ENCODE measurements at regions not wholly inside any gene's neighbourhood (a gene's known extent, or its start where the extent isn't known, plus 50 kb on each side); places are given as distances from the start of the nearest gene placed in this dataset.
A peak's percentile ranks its signal among the peaks of the same experiment; 100 is the strongest.

DNA sequence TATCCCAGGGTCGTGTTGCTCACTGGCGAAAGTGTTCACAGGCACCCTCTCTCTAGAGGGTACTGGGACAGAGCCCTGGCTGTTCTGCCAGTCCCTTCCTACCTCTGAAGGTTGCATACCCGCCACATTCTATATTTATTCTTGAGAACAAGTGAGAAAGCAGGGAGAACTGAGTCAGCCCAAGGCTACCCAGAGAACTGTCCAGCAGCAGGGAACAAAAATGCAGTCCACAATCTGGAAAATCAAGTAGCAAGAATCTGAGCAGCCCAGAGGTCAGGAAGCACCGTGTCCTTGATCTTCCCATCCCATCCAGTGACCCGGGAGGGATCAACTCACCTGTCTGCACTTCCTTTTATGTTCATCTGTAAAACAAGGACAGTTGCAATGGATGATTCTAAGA, 164.1 kb downstream of the FBXO15 start:
- Histone ChIP-seq H3K4me3 (no peak overlapping the region), H3K4me1 (no peaks in the 10 kb centered on the region), H3K9me3 (no peaks in the 10 kb centered on the region), H3K27me3 (ENCODE audit: low read depth) (no peaks in the 10 kb centered on the region), H3K36me3 (replicated peaks) (no peaks in the 10 kb centered on the region)
- in situ Hi-C loops (cut with MboI; ENCODE audit: low sequenced_read_pairs): no loop called here
- DNase-seq (ENCODE audit: low spot score in 2 of 2): no peak

DNA sequence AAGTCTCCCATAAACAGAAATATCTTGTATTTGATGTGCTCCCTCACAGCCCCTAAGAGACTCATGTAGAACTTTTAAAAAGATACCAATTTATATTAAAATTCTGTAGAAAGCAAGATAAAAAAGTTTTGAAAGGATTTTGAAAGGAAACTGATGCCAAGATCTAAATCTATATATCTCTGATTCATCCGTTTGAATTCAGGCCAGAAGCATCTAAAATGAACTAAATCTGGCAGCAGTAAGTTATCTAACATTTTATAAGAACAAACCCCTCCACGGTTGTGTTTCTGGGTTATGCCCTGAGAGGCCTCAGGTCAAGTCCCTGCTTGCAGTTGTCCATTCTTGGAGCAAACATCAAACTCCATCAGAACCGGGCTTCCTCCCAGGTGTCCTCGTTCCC, 165.8 kb downstream of the FBXO15 start:
- no peak for DNase-seq (ENCODE audit: low spot score in 2 of 2)
- Histone ChIP-seq H3K4me3 (no peak overlapping the region), H3K27me3 (ENCODE audit: low read depth) (no peaks in the 10 kb centered on the region), H3K4me1 (no peaks in the 10 kb centered on the region), H3K9me3 (no peaks in the 10 kb centered on the region), H3K36me3 (replicated peaks) (no peaks in the 10 kb centered on the region)
- in situ Hi-C loops (cut with MboI; ENCODE audit: low sequenced_read_pairs): no loop called here

DNA sequence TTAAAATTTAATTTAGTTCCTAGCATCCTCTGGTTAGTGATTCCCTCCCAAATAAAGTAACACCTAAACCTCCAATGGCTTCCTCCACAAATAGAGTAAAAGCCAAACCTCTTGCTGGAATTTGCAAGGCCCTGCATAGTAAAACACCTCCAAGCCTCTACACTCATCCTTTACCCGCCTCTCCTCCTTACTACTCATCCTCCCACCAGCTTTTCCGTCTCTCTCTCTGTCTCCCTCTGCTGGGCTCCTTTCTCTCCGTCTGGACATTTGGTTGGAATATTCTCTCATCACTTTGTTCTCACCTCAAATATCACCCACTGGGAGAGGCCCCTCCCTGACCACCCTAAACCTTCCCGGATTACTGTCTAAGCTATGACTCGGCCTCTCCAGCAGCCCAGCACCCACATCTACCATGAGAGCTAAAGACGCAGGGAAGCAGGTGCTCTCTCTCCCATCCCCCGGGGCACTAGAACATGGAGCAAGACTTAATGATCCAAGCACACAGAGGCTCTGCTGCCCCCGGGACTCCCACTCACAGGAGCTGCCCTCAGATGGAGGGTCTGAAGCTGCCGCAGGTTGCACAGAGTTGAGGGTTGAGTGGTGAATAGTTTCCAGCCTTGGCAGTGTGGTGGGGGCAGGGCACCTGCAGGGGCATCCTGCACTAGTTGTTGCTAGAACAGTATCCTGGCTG, 167.2 kb downstream of the FBXO15 start:
- Histone ChIP-seq H3K27me3 (ENCODE audit: low read depth) (no peaks in the 10 kb centered on the region), H3K4me1 (no peaks in the 10 kb centered on the region), H3K9me3 (no peaks in the 10 kb centered on the region), H3K4me3 (no peak overlapping the region), H3K36me3 (replicated peaks) (no peaks in the 10 kb centered on the region)
- in situ Hi-C loops (cut with MboI; ENCODE audit: low sequenced_read_pairs): no loop called here
- DNase-seq (ENCODE audit: low spot score in 2 of 2): peak in 1 of 2 experiments; percentile 62

DNA sequence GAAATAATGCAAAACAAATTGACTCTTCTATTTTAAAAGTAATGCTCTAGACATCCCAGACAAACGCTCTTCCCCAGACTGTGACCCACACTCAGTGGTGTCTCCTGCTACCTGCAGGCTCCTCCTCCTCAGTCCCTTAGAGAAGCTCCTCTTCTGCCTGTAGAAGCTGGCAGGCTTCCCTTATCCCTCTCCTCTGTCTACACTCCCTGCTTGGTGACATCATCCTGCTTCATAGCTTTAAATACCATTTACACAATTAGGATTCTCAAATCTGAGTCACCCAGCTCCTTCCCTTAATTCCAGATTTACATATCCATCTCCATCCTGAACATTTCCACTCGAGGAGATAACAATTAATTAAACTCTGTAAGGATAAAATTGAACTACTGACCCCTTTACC, 167.9 kb downstream of the FBXO15 start:
- H3K36me3 ChIP-seq (replicated peaks): no peaks in the 10 kb centered on the region
- H3K27me3 ChIP-seq (ENCODE audit: low read depth): no peaks in the 10 kb centered on the region
- no peak overlapping the region for H3K4me3 ChIP-seq
- H3K4me1 ChIP-seq: no peaks in the 10 kb centered on the region
- no peak for DNase-seq (ENCODE audit: low spot score in 2 of 2)
- no peaks in the 10 kb centered on the region for H3K9me3 ChIP-seq
- in situ Hi-C loops (cut with MboI; ENCODE audit: low sequenced_read_pairs): no loop called here

DNA sequence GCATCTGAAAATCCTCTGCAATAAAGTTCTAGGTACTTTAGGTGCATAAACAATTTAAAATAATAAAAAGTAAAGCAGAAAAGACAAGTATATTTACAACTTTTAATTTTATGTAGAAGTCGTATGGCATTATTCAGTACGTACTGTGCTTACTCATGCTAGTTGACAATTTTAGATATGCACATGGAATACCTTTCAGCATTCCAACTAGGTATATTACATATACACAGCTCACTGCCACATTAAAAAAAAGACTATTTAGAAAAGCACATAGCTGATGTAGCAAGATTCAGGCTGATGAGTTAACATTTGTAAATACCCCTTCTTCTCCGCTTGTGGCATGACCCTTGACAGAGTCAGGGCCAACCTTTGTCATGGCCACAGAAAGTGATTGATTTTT, 171.2 kb downstream of the FBXO15 start:
- Histone ChIP-seq H3K4me1 (no peaks in the 10 kb centered on the region), H3K4me3 (no peak overlapping the region), H3K9me3 (no peaks in the 10 kb centered on the region), H3K36me3 (replicated peaks) (no peaks in the 10 kb centered on the region), H3K27me3 (ENCODE audit: low read depth) (no peaks in the 10 kb centered on the region)
- in situ Hi-C loops (cut with MboI; ENCODE audit: low sequenced_read_pairs): no loop called here
- no peak for DNase-seq (ENCODE audit: low spot score in 2 of 2)

DNA sequence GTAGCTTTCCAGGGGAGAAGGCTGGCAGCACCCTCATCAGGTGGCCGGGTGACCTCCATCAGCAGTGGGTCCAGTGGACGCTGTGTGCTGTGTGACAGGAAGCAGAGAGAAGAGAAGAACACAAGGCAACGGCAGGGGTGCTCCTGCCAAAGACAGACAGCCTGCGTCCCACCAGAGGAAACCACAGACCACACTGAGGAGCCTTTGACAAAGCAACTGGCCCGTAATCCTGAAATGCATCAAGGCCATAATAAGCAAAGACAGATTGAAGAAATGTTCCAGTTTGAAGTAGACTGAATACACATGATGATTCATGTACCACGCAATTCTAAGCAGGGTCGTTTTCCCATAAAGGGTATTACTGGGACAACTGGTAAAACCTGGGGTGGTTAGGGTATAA, 172.4 kb downstream of the FBXO15 start:
- Histone ChIP-seq H3K27me3 (ENCODE audit: low read depth) (no peaks in the 10 kb centered on the region), H3K4me3 (no peak overlapping the region), H3K9me3 (no peaks in the 10 kb centered on the region), H3K4me1 (no peaks in the 10 kb centered on the region), H3K36me3 (replicated peaks) (no peaks in the 10 kb centered on the region)
- in situ Hi-C loops (cut with MboI; ENCODE audit: low sequenced_read_pairs): no loop called here
- DNase-seq (ENCODE audit: low spot score in 2 of 2): no peak

DNA sequence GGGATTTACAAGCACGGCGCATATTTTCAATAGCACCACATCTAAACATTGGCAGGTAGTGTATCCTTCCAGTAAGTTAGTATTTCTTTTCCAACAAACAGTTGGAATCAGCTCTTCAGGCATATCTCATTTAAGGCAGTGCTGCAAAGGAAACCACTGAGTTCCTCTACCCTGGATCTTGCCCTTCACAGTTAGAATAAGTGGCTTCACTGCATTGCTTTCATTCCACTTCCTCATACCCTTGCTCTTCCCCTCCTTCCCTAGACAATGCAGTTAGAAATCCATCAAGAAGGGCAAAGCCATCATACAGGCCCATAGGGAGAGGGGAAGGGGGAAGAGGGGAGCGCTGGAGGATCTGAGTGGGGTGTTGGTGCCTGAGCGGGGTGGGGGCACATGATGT, 173.7 kb downstream of the FBXO15 start:
- Histone ChIP-seq H3K27me3 (ENCODE audit: low read depth) (no peaks in the 10 kb centered on the region), H3K36me3 (replicated peaks) (no peaks in the 10 kb centered on the region), H3K9me3 (no peaks in the 10 kb centered on the region), H3K4me1 (no peaks in the 10 kb centered on the region), H3K4me3 (no peak overlapping the region)
- in situ Hi-C loops (cut with MboI; ENCODE audit: low sequenced_read_pairs): no loop called here
- no peak for DNase-seq (ENCODE audit: low spot score in 2 of 2)

DNA sequence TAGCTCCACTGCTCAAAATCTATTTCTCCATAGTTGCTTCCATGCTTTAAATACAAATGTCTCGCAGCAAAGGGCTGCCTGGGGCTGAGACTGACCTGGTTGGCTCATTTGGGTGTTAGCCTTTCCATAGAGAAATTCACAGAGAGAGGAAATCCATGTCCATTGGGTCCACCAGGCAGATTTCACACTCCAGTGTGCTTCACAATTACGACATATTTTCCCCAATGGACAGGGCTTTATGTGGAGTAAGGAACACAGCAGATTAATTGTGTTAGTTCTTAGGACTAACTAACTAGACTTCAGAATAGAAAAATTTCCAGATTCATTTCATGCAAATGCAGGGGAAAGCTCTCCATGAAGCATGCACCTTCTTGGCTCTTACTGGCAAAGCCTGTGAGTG, 180.7 kb downstream of the FBXO15 start:
- no peak for DNase-seq (ENCODE audit: low spot score in 2 of 2)
- no peaks in the 10 kb centered on the region for H3K9me3 ChIP-seq
- H3K27me3 ChIP-seq (ENCODE audit: low read depth): no peaks in the 10 kb centered on the region
- H3K4me1 ChIP-seq: no peaks in the 10 kb centered on the region
- no peaks in the 10 kb centered on the region for H3K36me3 ChIP-seq (replicated peaks)
- in situ Hi-C loops (cut with MboI; ENCODE audit: low sequenced_read_pairs): no loop called here
- no peak overlapping the region for H3K4me3 ChIP-seq

DNA sequence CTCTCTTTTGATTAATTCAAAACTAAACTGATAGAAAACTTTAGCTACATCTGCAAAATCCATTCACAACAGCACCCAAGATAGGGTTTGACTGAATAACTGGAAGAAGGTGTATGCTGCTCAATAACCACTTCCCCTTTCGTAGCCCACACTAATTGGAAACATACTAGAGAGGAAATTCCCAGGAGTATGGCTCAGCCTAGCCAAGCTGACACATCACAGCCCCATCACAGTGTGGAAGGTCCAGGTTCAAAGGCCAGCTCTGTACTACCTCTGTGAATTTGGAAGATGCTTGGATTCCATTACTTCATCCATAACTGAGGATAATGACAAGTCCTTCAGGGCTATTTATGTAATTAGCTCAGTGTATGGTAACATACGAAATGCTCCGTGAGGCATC, 185.4 kb downstream of the FBXO15 start:
- no peaks in the 10 kb centered on the region for H3K27me3 ChIP-seq (ENCODE audit: low read depth)
- no peaks in the 10 kb centered on the region for H3K4me1 ChIP-seq
- H3K9me3 ChIP-seq: no peaks in the 10 kb centered on the region
- no peaks in the 10 kb centered on the region for H3K36me3 ChIP-seq (replicated peaks)
- in situ Hi-C loops (cut with MboI; ENCODE audit: low sequenced_read_pairs): no loop called here
- no peak overlapping the region for H3K4me3 ChIP-seq
- DNase-seq (ENCODE audit: low spot score in 2 of 2): no peak

DNA sequence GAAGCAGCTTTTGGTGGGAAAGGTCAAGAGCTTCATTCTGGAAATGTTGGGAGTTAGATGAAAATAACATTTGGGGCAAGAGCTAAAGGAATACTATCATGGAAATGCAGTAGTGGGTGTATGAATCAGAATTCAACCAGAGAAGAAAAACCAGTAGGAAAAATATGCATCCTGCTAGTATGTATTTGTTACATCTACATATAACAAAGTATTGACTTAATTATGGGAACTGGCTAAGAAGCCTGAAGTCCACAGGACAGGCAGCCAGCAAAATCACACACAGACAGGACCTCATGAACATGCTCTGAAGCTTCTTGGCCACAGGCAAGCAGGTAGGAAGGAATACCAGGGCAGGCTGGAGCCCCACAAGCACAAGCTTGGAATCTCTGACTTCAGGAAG, 185.8 kb downstream of the FBXO15 start:
- H3K9me3 ChIP-seq: no peaks in the 10 kb centered on the region
- no peaks in the 10 kb centered on the region for H3K4me1 ChIP-seq
- DNase-seq (ENCODE audit: low spot score in 2 of 2): no peak
- H3K4me3 ChIP-seq: no peak overlapping the region
- in situ Hi-C loops (cut with MboI; ENCODE audit: low sequenced_read_pairs): no loop called here
- no peaks in the 10 kb centered on the region for H3K27me3 ChIP-seq (ENCODE audit: low read depth)
- H3K36me3 ChIP-seq (replicated peaks): no peaks in the 10 kb centered on the region

DNA sequence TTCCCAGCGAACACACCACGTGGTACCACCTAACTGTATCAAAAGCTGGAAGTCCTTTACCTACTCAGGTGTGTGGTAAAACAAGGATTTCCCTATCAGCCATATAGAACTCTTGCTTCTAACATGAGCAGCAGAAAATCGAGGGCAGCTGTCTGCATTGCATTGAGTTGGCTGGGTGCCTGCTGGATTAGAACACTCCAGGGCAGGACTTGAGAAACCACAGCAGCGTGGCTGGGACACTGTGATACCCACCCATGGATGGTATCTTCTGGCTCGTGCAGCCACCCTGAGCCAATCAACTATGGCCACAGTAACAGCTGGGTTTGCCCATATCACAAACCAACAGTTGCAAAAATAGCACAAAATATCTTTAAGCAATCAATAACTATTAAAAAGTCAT, 188.3 kb downstream of the FBXO15 start:
- no peak for DNase-seq (ENCODE audit: low spot score in 2 of 2)
- in situ Hi-C loops (cut with MboI; ENCODE audit: low sequenced_read_pairs): no loop called here
- no peaks in the 10 kb centered on the region for H3K9me3 ChIP-seq
- H3K4me1 ChIP-seq: no peaks in the 10 kb centered on the region
- no peaks in the 10 kb centered on the region for H3K36me3 ChIP-seq (replicated peaks)
- H3K27me3 ChIP-seq (ENCODE audit: low read depth): no peaks in the 10 kb centered on the region
- no peak overlapping the region for H3K4me3 ChIP-seq

DNA sequence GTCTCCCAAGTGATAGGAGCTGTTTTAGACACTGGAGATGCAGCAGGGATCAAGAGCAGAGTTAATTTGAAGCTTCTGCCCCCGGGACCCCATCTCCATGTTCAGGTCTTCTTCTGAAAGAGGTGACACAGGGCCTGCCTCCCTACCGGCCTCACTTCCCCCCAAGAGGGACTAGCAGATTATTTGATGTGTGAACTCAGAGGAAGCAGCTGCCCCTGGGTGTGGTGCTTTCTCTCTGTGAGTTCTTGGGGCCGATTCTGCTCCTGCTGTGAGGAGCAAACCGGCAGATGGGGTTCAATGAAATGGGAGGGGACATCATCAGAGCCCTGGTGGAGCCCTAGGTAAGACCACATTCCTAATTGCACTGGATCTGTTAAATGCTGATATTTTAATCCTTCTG, 193.4 kb downstream of the FBXO15 start:
- no peak overlapping the region for H3K4me3 ChIP-seq
- no peaks in the 10 kb centered on the region for H3K27me3 ChIP-seq (ENCODE audit: low read depth)
- no peaks in the 10 kb centered on the region for H3K9me3 ChIP-seq
- no peaks in the 10 kb centered on the region for H3K36me3 ChIP-seq (replicated peaks)
- no peak for DNase-seq (ENCODE audit: low spot score in 2 of 2)
- in situ Hi-C loops (cut with MboI; ENCODE audit: low sequenced_read_pairs): no loop called here
- no peaks in the 10 kb centered on the region for H3K4me1 ChIP-seq

DNA sequence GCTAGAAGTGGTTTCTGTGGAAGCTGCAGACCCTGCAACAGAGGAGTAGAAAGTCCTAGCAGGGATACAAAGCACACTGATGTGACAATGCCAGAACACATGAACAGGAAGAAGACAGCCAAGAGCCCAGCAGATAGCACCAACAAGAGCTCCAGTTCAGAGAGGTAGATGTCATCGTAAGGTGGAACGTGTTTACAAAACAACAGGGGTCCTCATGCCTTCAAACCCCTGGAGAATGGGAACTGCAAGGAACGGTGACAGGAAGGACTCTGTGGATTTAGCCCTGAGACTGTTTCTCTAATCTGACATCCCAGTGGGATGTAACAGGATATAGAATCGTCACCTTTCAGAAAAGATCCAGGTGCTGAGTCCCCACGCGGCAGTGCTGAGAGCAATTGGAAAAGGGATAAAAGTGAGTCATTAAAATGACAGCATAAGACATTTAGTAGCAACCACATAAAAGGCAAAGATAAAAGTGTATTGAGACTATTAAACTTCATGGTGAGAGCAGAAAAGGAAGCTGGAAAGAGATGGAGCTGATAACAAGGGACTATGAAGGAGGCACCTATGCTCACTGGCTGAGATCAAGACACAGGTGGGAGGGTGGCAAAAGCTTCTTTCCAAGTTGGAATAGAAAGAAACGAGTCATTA, 195.2 kb downstream of the FBXO15 start:
- DNase-seq (ENCODE audit: low spot score in 2 of 2): no peak
- no peaks in the 10 kb centered on the region for H3K27me3 ChIP-seq (ENCODE audit: low read depth)
- H3K4me1 ChIP-seq: no peaks in the 10 kb centered on the region
- no peaks in the 10 kb centered on the region for H3K36me3 ChIP-seq (replicated peaks)
- H3K9me3 ChIP-seq: no peaks in the 10 kb centered on the region
- no peak overlapping the region for H3K4me3 ChIP-seq
- in situ Hi-C loops (cut with MboI; ENCODE audit: low sequenced_read_pairs): no loop called here

DNA sequence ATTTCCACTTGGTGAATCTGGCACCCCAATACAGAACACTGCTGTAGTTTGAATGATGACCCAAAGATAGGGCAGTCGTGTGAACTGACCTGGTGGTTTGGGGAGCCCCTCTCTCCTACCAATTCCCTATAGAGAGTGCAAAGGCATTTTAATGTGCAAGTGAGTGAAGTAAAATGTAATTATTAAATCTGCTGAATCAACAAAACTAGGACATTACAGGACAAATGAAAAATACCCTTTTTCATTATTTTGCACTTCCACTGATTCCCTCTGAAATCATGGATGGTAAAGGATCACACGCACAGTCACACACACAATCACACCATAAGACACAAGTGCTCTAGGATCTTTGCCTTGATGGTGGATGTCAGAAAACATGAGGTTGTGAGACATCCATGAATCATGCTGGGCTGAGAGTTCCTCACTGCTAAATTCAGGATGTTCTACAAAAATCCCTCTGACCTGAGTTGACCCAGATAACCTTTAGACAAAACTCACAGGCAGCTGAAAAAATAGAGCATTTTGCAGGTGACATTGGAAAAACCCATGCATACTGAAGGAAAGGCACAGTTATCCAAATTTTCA, 197.4 kb downstream of the FBXO15 start:
- H3K9me3 ChIP-seq: no peaks in the 10 kb centered on the region
- in situ Hi-C loops (cut with MboI; ENCODE audit: low sequenced_read_pairs): no loop called here

More for the DNA sequence above, 197.4 kb downstream of the FBXO15 start:
- no peaks in the 10 kb centered on the region for H3K4me1 ChIP-seq
- H3K27me3 ChIP-seq (ENCODE audit: low read depth): no peaks in the 10 kb centered on the region
- no peak overlapping the region for H3K4me3 ChIP-seq
- H3K36me3 ChIP-seq (replicated peaks): no peaks in the 10 kb centered on the region
- DNase-seq (ENCODE audit: low spot score in 2 of 2): no peak

All from HAP-1 (cell line).